ENCODE measurements at regions not wholly inside any gene's neighbourhood (a gene's known extent, or its start where the extent isn't known, plus 50 kb on each side); places are given as distances from the start of the nearest gene placed in this dataset.

DNA sequence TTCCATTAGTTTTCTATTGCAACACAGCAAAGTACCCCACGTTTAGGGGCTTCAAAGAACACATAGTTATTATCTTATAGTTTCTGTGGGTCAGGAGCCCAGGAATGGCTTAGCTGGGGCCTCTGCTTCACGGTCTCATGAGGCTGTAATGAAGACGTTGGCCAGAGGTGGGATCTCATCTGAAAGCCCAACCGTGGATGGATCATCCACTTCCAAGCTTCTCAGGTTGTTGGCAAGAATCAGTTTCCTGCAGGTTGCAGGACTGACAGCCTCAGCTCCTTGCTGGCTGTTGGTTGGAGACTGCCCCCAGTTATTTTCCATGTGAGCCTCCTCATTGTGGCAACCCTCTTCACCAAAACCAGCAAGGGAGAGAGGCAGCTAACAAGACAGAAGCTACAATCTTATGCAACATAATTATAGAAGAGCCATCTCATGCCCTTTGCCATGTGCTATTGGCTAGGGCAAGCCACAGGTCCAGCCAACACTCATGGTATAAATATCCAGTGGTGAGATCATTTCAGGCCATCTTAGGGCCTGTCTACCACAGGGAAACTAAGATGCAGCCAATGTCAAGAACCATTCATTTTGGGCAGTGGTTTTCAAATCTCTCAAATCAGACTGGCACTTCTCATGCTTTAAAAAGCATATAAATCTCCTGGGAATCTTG, 452.4 kb downstream of the MED13L start:
- no peaks in the 10 kb centered on the region for H3K36me3 Mint-ChIP-seq

DNA sequence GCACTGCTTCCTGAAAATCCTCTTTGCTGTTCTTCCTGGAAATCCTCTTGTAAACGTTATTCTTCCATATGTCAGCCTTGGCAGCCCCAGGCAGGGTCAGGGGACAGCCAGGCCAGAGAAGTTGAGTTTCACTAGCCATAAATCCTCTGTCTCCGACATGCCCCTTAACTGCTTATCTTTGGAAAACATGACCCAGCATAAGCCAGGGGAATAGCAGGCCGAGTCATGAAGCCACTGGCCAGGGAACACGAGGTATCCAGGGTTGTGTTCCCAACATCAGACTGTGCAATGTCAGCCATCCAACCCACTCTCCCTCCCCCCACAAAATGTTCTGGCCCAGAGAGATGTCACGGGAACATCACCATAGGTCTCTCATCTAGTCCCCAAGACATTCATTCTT, 453.9 kb downstream of the MED13L start:
- no peak overlapping the region for H3K27ac Mint-ChIP-seq
- TF ChIP-seq, protein P1, sequence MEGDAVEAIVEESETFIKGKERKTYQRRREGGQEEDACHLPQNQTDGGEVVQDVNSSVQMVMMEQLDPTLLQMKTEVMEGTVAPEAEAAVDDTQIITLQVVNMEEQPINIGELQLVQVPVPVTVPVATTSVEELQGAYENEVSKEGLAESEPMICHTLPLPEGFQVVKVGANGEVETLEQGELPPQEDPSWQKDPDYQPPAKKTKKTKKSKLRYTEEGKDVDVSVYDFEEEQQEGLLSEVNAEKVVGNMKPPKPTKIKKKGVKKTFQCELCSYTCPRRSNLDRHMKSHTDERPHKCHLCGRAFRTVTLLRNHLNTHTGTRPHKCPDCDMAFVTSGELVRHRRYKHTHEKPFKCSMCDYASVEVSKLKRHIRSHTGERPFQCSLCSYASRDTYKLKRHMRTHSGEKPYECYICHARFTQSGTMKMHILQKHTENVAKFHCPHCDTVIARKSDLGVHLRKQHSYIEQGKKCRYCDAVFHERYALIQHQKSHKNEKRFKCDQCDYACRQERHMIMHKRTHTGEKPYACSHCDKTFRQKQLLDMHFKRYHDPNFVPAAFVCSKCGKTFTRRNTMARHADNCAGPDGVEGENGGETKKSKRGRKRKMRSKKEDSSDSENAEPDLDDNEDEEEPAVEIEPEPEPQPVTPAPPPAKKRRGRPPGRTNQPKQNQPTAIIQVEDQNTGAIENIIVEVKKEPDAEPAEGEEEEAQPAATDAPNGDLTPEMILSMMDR (IDR thresholded peaks at IDR 0.05; ENCODE audit: unreplicated experiment): no peak

More for the DNA sequence above, 452.4 kb downstream of the MED13L start:
- TF ChIP-seq, protein P1 (IDR thresholded peaks at IDR 0.05; ENCODE audit: unreplicated experiment): no peak
- Mint-ChIP-seq H3K4me3 (no peak overlapping the region), H3K9me3 (no peaks in the 10 kb centered on the region), H3K27ac (no peak overlapping the region), H3K4me1 (peaks cover 7% of the 10 kb centered on the region), H3K27me3 (ENCODE audit: low read depth) (no peaks in the 10 kb centered on the region)
- no peak for DNase-seq (ENCODE audit: low spot score in 2 of 2, unreplicated experiment in 2 of 2)

DNA sequence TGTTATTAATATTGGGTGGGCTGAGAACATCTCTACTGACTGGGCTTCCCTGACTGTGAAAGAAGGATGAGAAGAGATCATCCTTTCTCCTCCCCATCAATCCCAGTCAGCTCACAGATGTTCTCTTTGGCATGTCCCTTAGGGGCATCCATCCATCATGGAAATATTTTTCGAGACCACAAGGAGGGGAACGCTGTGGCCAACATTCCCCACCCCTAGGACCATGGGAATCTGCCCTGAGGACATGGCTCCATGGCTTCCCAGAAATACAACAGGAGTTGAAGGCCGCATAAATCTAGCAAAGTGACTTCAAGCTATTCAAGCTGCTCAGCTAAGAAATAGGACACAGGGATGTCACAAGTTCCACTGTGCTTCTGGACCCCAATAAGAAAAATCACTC, 456.8 kb downstream of the MED13L start:
- DNase-seq (ENCODE audit: low spot score in 2 of 2, unreplicated experiment in 2 of 2): no peak

More for the DNA sequence above, 453.9 kb downstream of the MED13L start:
- H3K27me3 Mint-ChIP-seq (ENCODE audit: low read depth): no peaks in the 10 kb centered on the region
- H3K4me1 Mint-ChIP-seq: peaks cover 8% of the 10 kb centered on the region
- no peaks in the 10 kb centered on the region for H3K36me3 Mint-ChIP-seq
- no peaks in the 10 kb centered on the region for H3K9me3 Mint-ChIP-seq
- no peak for DNase-seq (ENCODE audit: low spot score in 2 of 2, unreplicated experiment in 2 of 2)
- H3K4me3 Mint-ChIP-seq: no peak overlapping the region

DNA sequence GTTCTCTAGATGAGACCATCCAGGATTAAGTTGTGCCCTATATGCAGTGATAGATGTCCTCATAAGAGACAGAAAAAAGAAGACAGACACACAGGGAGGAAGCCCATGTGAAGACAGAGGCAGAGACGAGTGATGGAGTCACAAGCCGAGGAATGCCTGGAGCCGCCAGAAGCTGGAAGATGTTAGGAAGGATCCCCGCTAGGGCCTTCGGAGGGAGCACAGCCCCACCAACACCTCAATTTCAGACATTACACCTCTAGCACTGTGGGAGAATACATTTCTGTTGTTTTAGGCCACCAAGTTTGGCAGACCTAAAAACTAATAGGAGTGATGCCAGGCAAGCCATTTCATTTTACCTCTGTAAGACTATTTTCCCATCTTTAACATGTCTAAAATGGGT, 458.5 kb downstream of the MED13L start:
- Mint-ChIP-seq H3K4me3 (no peak overlapping the region), H3K4me1 (peaks cover 22% of the 10 kb centered on the region), H3K27ac (no peak overlapping the region), H3K9me3 (no peaks in the 10 kb centered on the region), H3K36me3 (no peaks in the 10 kb centered on the region), H3K27me3 (ENCODE audit: low read depth) (no peaks in the 10 kb centered on the region)
- DNase-seq (ENCODE audit: low spot score in 2 of 2, unreplicated experiment in 2 of 2): no peak
- TF ChIP-seq, protein P1 (IDR thresholded peaks at IDR 0.05; ENCODE audit: unreplicated experiment): no peak

More for the DNA sequence above, 456.8 kb downstream of the MED13L start:
- TF ChIP-seq, protein P1 (IDR thresholded peaks at IDR 0.05; ENCODE audit: unreplicated experiment): no peak
- no peaks in the 10 kb centered on the region for H3K27me3 Mint-ChIP-seq (ENCODE audit: low read depth)
- no peak overlapping the region for H3K27ac Mint-ChIP-seq
- H3K9me3 Mint-ChIP-seq: no peaks in the 10 kb centered on the region
- peaks cover 22% of the 10 kb centered on the region for H3K4me1 Mint-ChIP-seq
- H3K36me3 Mint-ChIP-seq: no peaks in the 10 kb centered on the region
- no peak overlapping the region for H3K4me3 Mint-ChIP-seq

DNA sequence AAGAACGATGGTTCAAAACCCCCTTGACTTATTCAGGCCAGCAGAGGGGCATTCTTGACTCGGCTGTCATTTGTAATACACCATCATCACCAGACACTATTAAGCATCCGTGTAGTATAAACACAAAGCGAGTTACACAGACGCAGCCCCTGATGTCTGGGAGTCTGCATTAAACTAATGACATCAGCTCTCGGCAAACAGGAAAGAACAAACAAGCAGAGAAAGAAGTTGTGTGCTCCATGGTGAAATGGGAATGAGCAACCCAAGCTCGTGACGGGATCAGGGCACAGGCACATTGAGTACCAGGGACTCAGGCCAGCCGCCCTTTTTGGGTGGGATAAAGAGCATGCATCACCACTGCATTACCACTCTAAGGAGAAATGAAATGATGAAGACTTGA, 460.1 kb downstream of the MED13L start:
- no peak overlapping the region for H3K4me3 Mint-ChIP-seq
- H3K9me3 Mint-ChIP-seq: peaks cover 4% of the 10 kb centered on the region
- no peak for DNase-seq (ENCODE audit: low spot score in 2 of 2, unreplicated experiment in 2 of 2)
- peaks cover 15% of the 10 kb centered on the region for H3K4me1 Mint-ChIP-seq
- H3K27me3 Mint-ChIP-seq (ENCODE audit: low read depth): no peaks in the 10 kb centered on the region
- H3K36me3 Mint-ChIP-seq: no peaks in the 10 kb centered on the region
- H3K27ac Mint-ChIP-seq: no peak overlapping the region
- TF ChIP-seq, protein P1 (IDR thresholded peaks at IDR 0.05; ENCODE audit: unreplicated experiment): no peak
